Activated CD4-positive, alpha-beta T cell treated with anti-CD3 and anti-CD28 coated beads for 36 hours (primary cell): ENCODE measurements at regions not wholly inside any gene's neighbourhood (a gene's known extent, or its start where the extent isn't known, plus 50 kb on each side); places are given as distances from the start of the nearest gene placed in this dataset.

Source experiments
- ATAC-seq: fragments of 200-7000 bp; cut with Tn5 transposase; one replicate; pipeline ENCODE4 v1.10.0; 2021; ENCODE audit warnings: mild to moderate bottlenecking, moderate library complexity
- CTCF ChIA-PET: fragments of 350-600 bp; sonication (Branson Sonifier 250); formaldehyde crosslinking; loops from one replicate; lab custom pipeline; 2021; ENCODE audit warnings: antibody characterized with exemption; lab: Charles Lee
- POLR2A ChIA-PET: fragments of 350-600 bp; sonication (Branson Sonifier 250); formaldehyde crosslinking; loops from one replicate; lab custom pipeline; 2021; ENCODE audit warnings: antibody characterized with exemption, inconsistent platforms; lab: Charles Lee
- DNase-seq: peaks from one replicate; pipeline ENCODE4 v3.0.0-alpha.2; 2020
- H3K27ac Mint-ChIP-seq: one replicate; pipeline ENCODE4 v1.8.0; 2021; ENCODE audit warnings: mixed read lengths
- H3K27me3 Mint-ChIP-seq: one replicate; pipeline ENCODE4 v1.8.0; 2021; ENCODE audit warnings: mixed read lengths
- H3K36me3 Mint-ChIP-seq: one replicate; pipeline ENCODE4 v1.8.0; 2021; ENCODE audit warnings: low read depth, mixed read lengths
- H3K4me1 Mint-ChIP-seq: one replicate; pipeline ENCODE4 v1.8.0; 2021; ENCODE audit warnings: mixed read lengths
- H3K4me3 Mint-ChIP-seq: one replicate; pipeline ENCODE4 v1.8.0; 2021; ENCODE audit warnings: mild to moderate bottlenecking, moderate library complexity, mixed read lengths
- H3K9me3 Mint-ChIP-seq: one replicate; pipeline ENCODE4 v1.8.0; 2021; ENCODE audit warnings: low read depth, mixed read lengths
- intact Hi-C, 2 experiments: fragments of 100-400 bp; cut with DNase I in 1 of 2; cut with micrococcal nuclease in 1 of 2; formaldehyde crosslinking; loops; one replicate each; pipeline versions ENCODE4 v1.14.2 to v1.15.1; 2022 to 2024; cut with DNase I, micrococcal nuclease

GRCh38 chr22:49237703-49238102 lies 590.0 kb downstream of the BRD1 start:
- H3K27me3 Mint-ChIP-seq: no peaks in the 10 kb centered on the region
- ChIA-PET CTCF (no interaction called here), POLR2A (no interaction called here)
- ATAC-seq (no peak), DNase-seq (no peak)
- H3K4me3 Mint-ChIP-seq: no peak overlapping the region
- intact Hi-C loops: no loop called here
- H3K36me3 Mint-ChIP-seq: no peaks in the 10 kb centered on the region
- H3K9me3 Mint-ChIP-seq: no peaks in the 10 kb centered on the region
- no peaks in the 10 kb centered on the region for H3K4me1 Mint-ChIP-seq
- no peak overlapping the region for H3K27ac Mint-ChIP-seq

GRCh38 chr22:49237279-49237678 lies 590.4 kb downstream of the BRD1 start:
- Mint-ChIP-seq H3K9me3 (no peaks in the 10 kb centered on the region), H3K4me1 (no peaks in the 10 kb centered on the region), H3K36me3 (no peaks in the 10 kb centered on the region), H3K4me3 (no peak overlapping the region), H3K27me3 (no peaks in the 10 kb centered on the region), H3K27ac (no peak overlapping the region)
- ChIA-PET POLR2A (no interaction called here), CTCF (no interaction called here)
- no peak for DNase-seq
- ATAC-seq: no peak
- intact Hi-C loops: no loop called here

GRCh38 chr22:49236541-49237075 lies 591.1 kb downstream of the BRD1 start:
- Mint-ChIP-seq H3K4me3 (no peak overlapping the region), H3K4me1 (no peaks in the 10 kb centered on the region), H3K27me3 (no peaks in the 10 kb centered on the region), H3K36me3 (no peaks in the 10 kb centered on the region), H3K9me3 (no peaks in the 10 kb centered on the region), H3K27ac (no peak overlapping the region)
- CTCF ChIA-PET: interaction anchor here (0.7 kb wide), 1 partner anchor 465 kb away, joined by 4 read pairs; no protein-coding TSS in a partner anchor
- no peak for DNase-seq
- POLR2A ChIA-PET: no interaction called here
- ATAC-seq: no peak
- intact Hi-C loops: no loop called here

GRCh38 chr22:49235463-49236300 lies 592.0 kb downstream of the BRD1 start:
- POLR2A ChIA-PET: no interaction called here

GRCh38 chr22:49234459-49234858 lies 593.2 kb downstream of the BRD1 start:
- Mint-ChIP-seq H3K4me3 (no peak overlapping the region), H3K4me1 (no peaks in the 10 kb centered on the region), H3K27me3 (no peaks in the 10 kb centered on the region), H3K27ac (no peak overlapping the region), H3K9me3 (no peaks in the 10 kb centered on the region), H3K36me3 (no peaks in the 10 kb centered on the region)
- ATAC-seq: no peak
- intact Hi-C loops: no loop called here
- ChIA-PET CTCF (interaction anchor here (0.6 kb wide), 1 partner anchor 109 kb away, joined by 3 read pairs; no protein-coding TSS in a partner anchor), POLR2A (no interaction called here)
- no peak for DNase-seq

More at GRCh38 chr22:49235463-49236300, 592.0 kb downstream of the BRD1 start:
- no peaks in the 10 kb centered on the region for H3K27me3 Mint-ChIP-seq
- no peaks in the 10 kb centered on the region for H3K4me1 Mint-ChIP-seq
- no peaks in the 10 kb centered on the region for H3K9me3 Mint-ChIP-seq
- intact Hi-C loops: no loop called here
- no peak overlapping the region for H3K4me3 Mint-ChIP-seq
- ATAC-seq (no peak), DNase-seq (no peak)
- CTCF ChIA-PET: no interaction called here
- no peaks in the 10 kb centered on the region for H3K36me3 Mint-ChIP-seq
- H3K27ac Mint-ChIP-seq: no peak overlapping the region

- H3K27ac Mint-ChIP-seq: no peak overlapping the region
Measured at GRCh38 chr22:49233507-49234100, 594.1 kb downstream of the BRD1 start.

GRCh38 chr22:49232319-49233067 lies 595.2 kb downstream of the BRD1 start:
- intact Hi-C loops: no loop called here
- no peaks in the 10 kb centered on the region for H3K9me3 Mint-ChIP-seq
- no peak overlapping the region for H3K4me3 Mint-ChIP-seq
- H3K27me3 Mint-ChIP-seq: no peaks in the 10 kb centered on the region
- H3K27ac Mint-ChIP-seq: no peak overlapping the region
- ChIA-PET CTCF (no interaction called here), POLR2A (no interaction called here)
- H3K4me1 Mint-ChIP-seq: no peaks in the 10 kb centered on the region
- ATAC-seq (no peak), DNase-seq (no peak)
- no peaks in the 10 kb centered on the region for H3K36me3 Mint-ChIP-seq

More at GRCh38 chr22:49233507-49234100, 594.1 kb downstream of the BRD1 start:
- Mint-ChIP-seq H3K27me3 (no peaks in the 10 kb centered on the region), H3K36me3 (no peaks in the 10 kb centered on the region), H3K4me1 (no peaks in the 10 kb centered on the region), H3K9me3 (no peaks in the 10 kb centered on the region), H3K4me3 (no peak overlapping the region)
- ChIA-PET CTCF (interaction anchor here (0.6 kb wide), 1 partner anchor 110 kb away, joined by 3 read pairs; no protein-coding TSS in a partner anchor), POLR2A (no interaction called here)
- ATAC-seq (no peak), DNase-seq (no peak)
- intact Hi-C loops: no loop called here

GRCh38 chr22:49230194-49230577 lies 597.5 kb downstream of the BRD1 start:
- no peaks in the 10 kb centered on the region for H3K4me1 Mint-ChIP-seq
- ATAC-seq (no peak), DNase-seq (peak; percentile 8)
- no peak overlapping the region for H3K4me3 Mint-ChIP-seq
- CTCF ChIA-PET: no interaction called here
- H3K36me3 Mint-ChIP-seq: no peaks in the 10 kb centered on the region
- POLR2A ChIA-PET: no interaction called here
- no peaks in the 10 kb centered on the region for H3K9me3 Mint-ChIP-seq
- H3K27me3 Mint-ChIP-seq: peaks cover 7% of the 10 kb centered on the region
- intact Hi-C loops: no loop called here
- no peak overlapping the region for H3K27ac Mint-ChIP-seq

GRCh38 chr22:49229483-49230193 lies 598.0 kb downstream of the BRD1 start:
- DNase-seq: no peak
- CTCF ChIA-PET: no interaction called here

GRCh38 chr22:49228431-49229037 lies 599.1 kb downstream of the BRD1 start:
- no peak for DNase-seq
- no peak for ATAC-seq
- H3K4me1 Mint-ChIP-seq: no peaks in the 10 kb centered on the region
- ChIA-PET POLR2A (no interaction called here), CTCF (no interaction called here)
- H3K27ac Mint-ChIP-seq: no peak overlapping the region
- intact Hi-C loops: no loop called here
- H3K36me3 Mint-ChIP-seq: no peaks in the 10 kb centered on the region
- no peaks in the 10 kb centered on the region for H3K9me3 Mint-ChIP-seq
- H3K27me3 Mint-ChIP-seq: peaks cover 13% of the 10 kb centered on the region
- H3K4me3 Mint-ChIP-seq: no peak overlapping the region

More at GRCh38 chr22:49229483-49230193, 598.0 kb downstream of the BRD1 start:
- intact Hi-C loops: no loop called here
- POLR2A ChIA-PET: no interaction called here
- Mint-ChIP-seq H3K27ac (no peak overlapping the region), H3K4me1 (no peaks in the 10 kb centered on the region), H3K27me3 (peaks cover 8% of the 10 kb centered on the region), H3K36me3 (no peaks in the 10 kb centered on the region), H3K4me3 (no peak overlapping the region), H3K9me3 (no peaks in the 10 kb centered on the region)
- ATAC-seq: no peak

- Mint-ChIP-seq H3K27me3 (peaks cover 13% of the 10 kb centered on the region), H3K4me3 (no peak overlapping the region), H3K4me1 (no peaks in the 10 kb centered on the region), H3K9me3 (no peaks in the 10 kb centered on the region), H3K36me3 (no peaks in the 10 kb centered on the region), H3K27ac (no peak overlapping the region)
- POLR2A ChIA-PET: no interaction called here
- no peak for ATAC-seq
- CTCF ChIA-PET: no interaction called here
- DNase-seq: no peak
- intact Hi-C loops: no loop called here
Measured at GRCh38 chr22:49227670-49228069, 600.0 kb downstream of the BRD1 start.
